ENCODE measurements at regions not wholly inside any gene's neighbourhood (a gene's known extent, or its start where the extent isn't known, plus 50 kb on each side); places are given as distances from the start of the nearest gene placed in this dataset.

- Histone ChIP-seq H3K36me3 (no peaks in the 10 kb centered on the region), H3K4me1 (no peaks in the 10 kb centered on the region), H3K27ac (no peak overlapping the region), H3K9me3 (no peaks in the 10 kb centered on the region), H3K27me3 (no peaks in the 10 kb centered on the region), H3K4me3 (no peak overlapping the region)
- DNase-seq = no peak
- TF ChIP-seq POLR2A (IDR thresholded peaks at IDR 0.05) (no peak), CTCF (IDR thresholded peaks at IDR 0.05) (no peak)
Observed at GRCh38 chr12:127070515-127071157, 1196.3 kb upstream of the TMEM132C start.

- no peak for DNase-seq
- H3K4me1 ChIP-seq = no peaks in the 10 kb centered on the region
- H3K4me3 ChIP-seq = no peak overlapping the region
- H3K36me3 ChIP-seq = no peaks in the 10 kb centered on the region
- no peaks in the 10 kb centered on the region for H3K27me3 ChIP-seq
- no peaks in the 10 kb centered on the region for H3K9me3 ChIP-seq
- TF ChIP-seq POLR2A (IDR thresholded peaks at IDR 0.05) (no peak), CTCF (IDR thresholded peaks at IDR 0.05) (no peak)
- H3K27ac ChIP-seq = no peak overlapping the region
Observed at GRCh38 chr12:127074161-127074560, 1192.8 kb upstream of the TMEM132C start.

GRCh38 chr12:127075981-127076380 is 1191.0 kb upstream of the TMEM132C start:
- Histone ChIP-seq H3K36me3 (no peaks in the 10 kb centered on the region), H3K27me3 (no peaks in the 10 kb centered on the region), H3K9me3 (no peaks in the 10 kb centered on the region), H3K4me1 (no peaks in the 10 kb centered on the region), H3K4me3 (no peak overlapping the region), H3K27ac (no peak overlapping the region)
- TF ChIP-seq CTCF (IDR thresholded peaks at IDR 0.05) (no peak), POLR2A (IDR thresholded peaks at IDR 0.05) (no peak)
- DNase-seq = no peak

GRCh38 chr12:127077262-127078045 is 1189.5 kb upstream of the TMEM132C start:
- Histone ChIP-seq H3K4me1 (no peaks in the 10 kb centered on the region), H3K4me3 (no peak overlapping the region), H3K36me3 (no peaks in the 10 kb centered on the region), H3K27ac (no peak overlapping the region), H3K9me3 (no peaks in the 10 kb centered on the region), H3K27me3 (no peaks in the 10 kb centered on the region)
- TF ChIP-seq CTCF (IDR thresholded peaks at IDR 0.05) (no peak), POLR2A (IDR thresholded peaks at IDR 0.05) (no peak)
- no peak for DNase-seq

- no peak for DNase-seq
- no peaks in the 10 kb centered on the region for H3K27me3 ChIP-seq
- no peaks in the 10 kb centered on the region for H3K36me3 ChIP-seq
- no peak overlapping the region for H3K27ac ChIP-seq
- TF ChIP-seq CTCF (IDR thresholded peaks at IDR 0.05) (no peak), POLR2A (IDR thresholded peaks at IDR 0.05) (no peak)
- H3K4me3 ChIP-seq = no peak overlapping the region
- no peaks in the 10 kb centered on the region for H3K4me1 ChIP-seq
- no peaks in the 10 kb centered on the region for H3K9me3 ChIP-seq
Observed at GRCh38 chr12:127078577-127079350, 1188.2 kb upstream of the TMEM132C start.
